B cell (primary cell): ENCODE measurements at regions not wholly inside any gene's neighbourhood (a gene's known extent, or its start where the extent isn't known, plus 50 kb on each side); places are given as distances from the start of the nearest gene placed in this dataset.

ENCODE experiments used
- ATAC-seq: fragments of 200-7000 bp; cut with Tn5 transposase; one replicate; pipeline ENCODE4 v1.10.0; 2021; ENCODE audit warnings: low read depth, mild to moderate bottlenecking, moderate number of reproducible peaks, moderate library complexity
- CTCF ChIA-PET: fragments of 350-600 bp; sonication (Branson Sonifier 250); formaldehyde crosslinking; loops from one replicate; lab custom pipeline; 2021; ENCODE audit warnings: antibody characterized with exemption, inconsistent platforms; lab: Charles Lee
- POLR2A ChIA-PET: fragments of 350-600 bp; sonication (Branson Sonifier 250); formaldehyde crosslinking; loops from one replicate; lab custom pipeline; 2021; ENCODE audit warnings: antibody characterized with exemption; lab: Charles Lee
- DNase-seq: peaks from one replicate; pipeline ENCODE4 v3.0.0; 2013
- H2AFZ ChIP-seq: 2 replicates; pipeline ENCODE4 v1.6.1; 2012; ENCODE audit warnings: mild to moderate bottlenecking, low read depth, low read length; ENCODE audit not compliant: insufficient read depth, poor library complexity, severe bottlenecking
- H3K27ac ChIP-seq, 2 donors: 1 replicate in 1 of 2; 2 replicates in 1 of 2; pipeline ENCODE4 v1.5.1; 2012 to 2013; ENCODE audit warnings: low read length in 2 of 2, mild to moderate bottlenecking in 2 of 2, moderate library complexity in 1 of 2
- H3K27me3 ChIP-seq, 4 experiments: fragments of 200-600 bp in 1 of 4; sonication (generic) in 1 of 4; replicated peaks in 1 of 4; 1 replicate in 2 of 4; 2 replicates in 2 of 4; pipeline versions ENCODE4 v1.6.1 to v1.7.0; 2013 to 2016; ENCODE audit warnings: low read length in 3 of 4, mild to moderate bottlenecking in 2 of 4, mixed read lengths in 1 of 4, moderate library complexity in 1 of 4; ENCODE audit not compliant: insufficient read depth in 4 of 4, control insufficient read depth in 3 of 4; ENCODE audit errors: control extremely low read depth in 1 of 4
- H3K36me3 ChIP-seq, 2 experiments: replicated peaks in 1 of 2; 1 replicate in 1 of 2; 2 replicates in 1 of 2; pipeline versions ENCODE4 v1.6.1 to v1.7.1; 2013; ENCODE audit warnings: low read length in 1 of 2; ENCODE audit not compliant: insufficient read depth in 2 of 2, control insufficient read depth in 1 of 2; ENCODE audit errors: control extremely low read depth in 1 of 2, extremely low read depth in 1 of 2
- H3K4me1 ChIP-seq, 2 donors: fragments of 200-600 bp in 1 of 2; sonication (generic) in 1 of 2; 1 replicate in 1 of 2; 2 replicates in 1 of 2; pipeline versions ENCODE4 v1.5.1 to v1.6.1; 2013 to 2017; ENCODE audit warnings: low read length in 2 of 2; ENCODE audit not compliant: control insufficient read depth in 2 of 2, insufficient read depth in 2 of 2
- H3K4me2 ChIP-seq: replicated peaks from 2 replicates; pipeline ENCODE3; 2012; ENCODE audit warnings: mild to moderate bottlenecking, low read depth, low read length; ENCODE audit not compliant: poor library complexity, severe bottlenecking
- H3K4me3 ChIP-seq, 5 experiments: fragments of 200-600 bp in 1 of 5; sonication (generic) in 1 of 5; 1 replicate in 3 of 5; 2 replicates in 2 of 5; pipeline versions ENCODE4 v1.5.1 to v1.7.0; 2011 to 2016; ENCODE audit warnings: low read length in 4 of 5, mild to moderate bottlenecking in 4 of 5, low read depth in 2 of 5, control low read depth in 1 of 5, moderate library complexity in 1 of 5; ENCODE audit not compliant: insufficient read depth in 1 of 5; ENCODE audit errors: control extremely low read depth in 1 of 5, extremely low read depth in 1 of 5
- H3K79me2 ChIP-seq: fragments of 200-600 bp; sonication (generic); one replicate; pipeline ENCODE4 v1.6.0; 2016; ENCODE audit warnings: low read length; ENCODE audit not compliant: control insufficient read depth, insufficient read depth
- H3K9ac ChIP-seq: fragments of 200-600 bp; sonication (generic); 2 replicates; pipeline ENCODE4 v1.6.1; 2017; ENCODE audit warnings: mild to moderate bottlenecking, low read length, moderate library complexity
- H3K9me3 ChIP-seq, 3 donors: one replicate each; pipeline versions ENCODE4 v1.6.1 to v1.7.1; 2013; ENCODE audit warnings: low read length in 2 of 3; ENCODE audit not compliant: control insufficient read depth in 2 of 3, insufficient read depth in 1 of 3; ENCODE audit errors: control extremely low read depth in 1 of 3
- H4K20me1 ChIP-seq: 2 replicates; pipeline ENCODE4 v1.6.0; 2012; ENCODE audit warnings: mild to moderate bottlenecking, low read length; ENCODE audit not compliant: insufficient read depth, control insufficient read depth, poor library complexity, severe bottlenecking
- H3K27ac Mint-ChIP-seq: one replicate; pipeline ENCODE4 v1.8.0; 2021; ENCODE audit warnings: mixed read lengths
- H3K27me3 Mint-ChIP-seq: one replicate; pipeline ENCODE4 v1.8.0; 2021; ENCODE audit warnings: mixed read lengths
- H3K4me1 Mint-ChIP-seq: one replicate; pipeline ENCODE4 v1.8.0; 2021; ENCODE audit warnings: mixed read lengths
- H3K4me3 Mint-ChIP-seq: one replicate; pipeline ENCODE4 v1.8.0; 2021; ENCODE audit warnings: mixed read lengths
- H3K9me3 Mint-ChIP-seq: one replicate; pipeline ENCODE4 v1.8.0; 2022; ENCODE audit warnings: mixed read lengths; ENCODE audit not compliant: insufficient read depth
- CTCF ChIP-seq: fragments of 200-600 bp; IDR thresholded peaks from one replicate; pipeline ENCODE4 v1.8.0; 2022; ENCODE audit warnings: antibody characterized with exemption, mild to moderate bottlenecking
- EZH2 ChIP-seq: IDR thresholded peaks from 2 replicates; pipeline ENCODE4 v1.6.1; 2012; ENCODE audit warnings: borderline replicate concordance, low read depth, mild to moderate bottlenecking, moderate library complexity, low read length; ENCODE audit not compliant: insufficient read depth, poor library complexity, severe bottlenecking
- WGBS: methylation state at CpG from one replicate; pipeline ENCODE4 v1.1.5; 2013; ENCODE audit warnings: missing lambda C conversion rate; ENCODE audit not compliant: insufficient coverage; 5-methylcytosine and 5-hydroxymethylcytosine counted together
- intact Hi-C: fragments of 100-400 bp; cut with micrococcal nuclease; formaldehyde crosslinking; loops from one replicate; pipeline ENCODE4 v1.10.0; 2022

DNA sequence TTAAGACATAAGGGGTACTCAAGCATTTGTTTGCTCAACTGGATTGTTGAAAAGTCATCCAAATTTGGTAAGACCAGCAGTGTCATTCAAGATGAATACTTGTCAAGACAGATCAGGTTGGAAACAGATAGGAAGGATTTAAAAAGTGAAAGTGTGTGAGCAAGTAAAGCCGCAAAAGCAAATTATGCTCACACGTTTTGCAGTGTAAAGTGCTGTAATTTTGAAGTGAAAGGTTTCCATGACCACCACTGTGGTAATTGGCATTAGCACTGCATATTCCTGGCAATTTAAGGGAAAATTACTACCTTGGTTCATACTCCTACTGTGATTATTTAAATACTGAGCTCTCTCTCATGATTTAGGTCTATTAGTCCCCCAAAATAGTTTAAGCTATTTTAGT is 704.1 kb upstream of the CCDC179 start:
- intact Hi-C loops: no loop called here
- 63% methylated on average over 2 of the region's 2 CpGs for WGBS
- DNase-seq (no peak), ATAC-seq (no peak)
- H2AFZ ChIP-seq: no peak overlapping the region
- H3K4me3 ChIP-seq: no peak overlapping the region
- H3K27ac Mint-ChIP-seq: no peak overlapping the region
- H3K36me3 ChIP-seq: no peaks in the 10 kb centered on the region
- H3K4me1 ChIP-seq: peaks cover 0 to under 1% of the 10 kb centered on the region in 2 donors
- H3K9me3 ChIP-seq: no peaks in the 10 kb centered on the region
- ChIA-PET POLR2A (no interaction called here), CTCF (no interaction called here)
- no peaks in the 10 kb centered on the region for H3K79me2 ChIP-seq
- H3K4me3 Mint-ChIP-seq: no peak overlapping the region
- no peaks in the 10 kb centered on the region for H3K27me3 ChIP-seq
- no peak overlapping the region for H3K9ac ChIP-seq
- peaks cover under 1% of the 10 kb centered on the region for H3K4me1 Mint-ChIP-seq
- peaks cover under 1% of the 10 kb centered on the region for H3K9me3 Mint-ChIP-seq
- H3K27ac ChIP-seq: no peak overlapping the region
- TF ChIP-seq EZH2 (no peak), CTCF (no peak)
- H3K27me3 Mint-ChIP-seq: no peaks in the 10 kb centered on the region
- no peaks in the 10 kb centered on the region for H4K20me1 ChIP-seq
- H3K4me2 ChIP-seq: no peak overlapping the region

GRCh38 chr11:23569134-23569533 is 708.9 kb upstream of the CCDC179 start:
- DNase-seq: no peak
- no peaks in the 10 kb centered on the region for H3K79me2 ChIP-seq
- Mint-ChIP-seq H3K4me3 (no peak overlapping the region), H3K4me1 (peaks cover 6% of the 10 kb centered on the region), H3K9me3 (peaks cover 2% of the 10 kb centered on the region), H3K27me3 (no peaks in the 10 kb centered on the region), H3K27ac (no peak overlapping the region)
- no peaks in the 10 kb centered on the region for H3K36me3 ChIP-seq
- no CpG with 5 or more reads among the region's 1 CpG for WGBS
- peaks cover 0 to 4% of the 10 kb centered on the region in 2 donors for H3K4me1 ChIP-seq
- H3K9me3 ChIP-seq: no peaks in the 10 kb centered on the region
- ChIA-PET CTCF (no interaction called here), POLR2A (no interaction called here)
- intact Hi-C loops: no loop called here
- no peak overlapping the region for H3K4me3 ChIP-seq
- H3K27ac ChIP-seq: no peak overlapping the region
- H3K4me2 ChIP-seq: no peak overlapping the region
- TF ChIP-seq CTCF (no peak), EZH2 (no peak)
- no peaks in the 10 kb centered on the region for H4K20me1 ChIP-seq
- no peak for ATAC-seq
- no peak overlapping the region for H3K9ac ChIP-seq
- H2AFZ ChIP-seq: peak overlapping the region; percentile 32
- H3K27me3 ChIP-seq: no peaks in the 10 kb centered on the region
